CD4-positive, alpha-beta T cell treated with Interleukin-17A for 1 hour (primary cell): ENCODE measurements at regions not wholly inside any gene's neighbourhood (a gene's known extent, or its start where the extent isn't known, plus 50 kb on each side); places are given as distances from the start of the nearest gene placed in this dataset.

Source experiments
- DNase-seq: peaks from one replicate; pipeline ENCODE4 v3.0.0-alpha.2; 2020

GRCh38 chr4:96102541-96103026 is 262.7 kb downstream of the PDHA2 start:
- DNase-seq, result no peak

- DNase-seq, result no peak
Observed at GRCh38 chr4:96103086-96103485, 263.2 kb downstream of the PDHA2 start.

GRCh38 chr4:96108146-96108545 is 268.3 kb downstream of the PDHA2 start:
- no peak for DNase-seq

GRCh38 chr4:96112631-96113030 is 272.7 kb downstream of the PDHA2 start:
- no peak for DNase-seq

- no peak for DNase-seq
Observed at GRCh38 chr4:96120206-96120605, 280.3 kb downstream of the PDHA2 start.

- DNase-seq, result no peak
Observed at GRCh38 chr4:96126227-96126626, 286.3 kb downstream of the PDHA2 start.

- no peak for DNase-seq
Observed at GRCh38 chr4:96131186-96131585, 291.3 kb downstream of the PDHA2 start.

GRCh38 chr4:96134806-96135205 is 294.9 kb downstream of the PDHA2 start:
- DNase-seq, result no peak

- DNase-seq, result no peak
Observed at GRCh38 chr4:96136056-96136455, 296.2 kb downstream of the PDHA2 start.

- no peak for DNase-seq
Observed at GRCh38 chr4:96139251-96139929, 299.5 kb downstream of the PDHA2 start.

GRCh38 chr4:96145601-96146000 is 305.7 kb downstream of the PDHA2 start:
- no peak for DNase-seq

GRCh38 chr4:96146686-96147085 is 306.8 kb downstream of the PDHA2 start:
- no peak for DNase-seq

GRCh38 chr4:96149894-96150293 is 310.0 kb downstream of the PDHA2 start:
- DNase-seq, result no peak

- DNase-seq, result no peak
Observed at GRCh38 chr4:96150466-96150865, 310.6 kb downstream of the PDHA2 start.

GRCh38 chr4:96152824-96153223 is 312.9 kb downstream of the PDHA2 start:
- DNase-seq, result no peak

GRCh38 chr4:96154676-96155075 is 314.8 kb downstream of the PDHA2 start:
- DNase-seq, result no peak

- DNase-seq, result no peak
Observed at GRCh38 chr4:96162636-96163035, 322.7 kb downstream of the PDHA2 start.

GRCh38 chr4:96164814-96165351 is 325.0 kb downstream of the PDHA2 start:
- DNase-seq, result no peak

GRCh38 chr4:96166806-96167205 is 326.9 kb downstream of the PDHA2 start:
- no peak for DNase-seq

- no peak for DNase-seq
Observed at GRCh38 chr4:96170198-96170597, 330.3 kb downstream of the PDHA2 start.

GRCh38 chr4:96173756-96174155 is 333.9 kb downstream of the PDHA2 start:
- DNase-seq, result no peak

GRCh38 chr4:96175871-96176270 is 336.0 kb downstream of the PDHA2 start:
- DNase-seq, result no peak

- DNase-seq, result no peak
Observed at GRCh38 chr4:96183611-96184010, 343.7 kb downstream of the PDHA2 start.

- no peak for DNase-seq
Observed at GRCh38 chr4:96186593-96186992, 346.7 kb downstream of the PDHA2 start.

- no peak for DNase-seq
Observed at GRCh38 chr4:96189761-96190160, 349.9 kb downstream of the PDHA2 start.
